CD14-positive monocyte (primary cell): ENCODE measurements at regions not wholly inside any gene's neighbourhood (a gene's known extent, or its start where the extent isn't known, plus 50 kb on each side); places are given as distances from the start of the nearest gene placed in this dataset.

Source experiments
- DNase-seq, 3 donors: peaks; one replicate each; pipeline ENCODE4 v3.0.0-alpha.2; 2011 to 2022
- H2AFZ ChIP-seq: 2 replicates; pipeline ENCODE4 v1.6.0; 2012; ENCODE audit warnings: mild to moderate bottlenecking, low read depth, low read length, inconsistent platforms; ENCODE audit not compliant: insufficient read depth, poor library complexity, severe bottlenecking
- H3K27ac ChIP-seq, 2 donors: 1 replicate in 1 of 2; 2 replicates in 1 of 2; pipeline ENCODE4 v1.5.1; 2012 to 2013; ENCODE audit warnings: low read length in 2 of 2, control low read depth in 1 of 2, inconsistent platforms in 1 of 2, low read depth in 1 of 2, mild to moderate bottlenecking in 1 of 2
- H3K27me3 ChIP-seq, 2 donors: one replicate each; pipeline versions ENCODE4 v1.6.0 to v1.6.1; 2011 to 2013; ENCODE audit warnings: low read length in 2 of 2; ENCODE audit not compliant: control insufficient read depth in 2 of 2, insufficient read depth in 2 of 2
- H3K36me3 ChIP-seq, 2 donors: replicated peaks in 1 of 2; 1 replicate in 1 of 2; 2 replicates in 1 of 2; pipeline versions ENCODE4 v1.5.1 to v1.6.1; 2012 to 2013; ENCODE audit warnings: low read length in 2 of 2, control low read depth in 1 of 2, inconsistent platforms in 1 of 2, mild to moderate bottlenecking in 1 of 2; ENCODE audit not compliant: insufficient read depth in 2 of 2, control insufficient read depth in 1 of 2
- H3K4me1 ChIP-seq, 2 donors: 1 replicate in 1 of 2; 2 replicates in 1 of 2; pipeline versions ENCODE4 v1.5.1 to v1.6.1; 2012 to 2013; ENCODE audit warnings: low read length in 2 of 2, control low read depth in 1 of 2, inconsistent platforms in 1 of 2, mild to moderate bottlenecking in 1 of 2, moderate library complexity in 1 of 2; ENCODE audit not compliant: insufficient read depth in 2 of 2, control insufficient read depth in 1 of 2
- H3K4me2 ChIP-seq: replicated peaks from 2 replicates; pipeline ENCODE3; 2012; ENCODE audit warnings: low read length, moderate library complexity, mild to moderate bottlenecking; ENCODE audit not compliant: poor library complexity, severe bottlenecking; ENCODE audit errors: extremely low read depth
- H3K4me3 ChIP-seq, 3 experiments: fragments of 200-600 bp in 1 of 3; sonication (generic) in 1 of 3; replicated peaks in 1 of 3; 1 replicate in 2 of 3; 2 replicates in 1 of 3; pipeline ENCODE4 v1.5.1; 2011 to 2013; ENCODE audit warnings: low read length in 3 of 3, mild to moderate bottlenecking in 3 of 3, control low read depth in 2 of 3, low read depth in 2 of 3, inconsistent platforms in 1 of 3, moderate library complexity in 1 of 3
- H3K79me2 ChIP-seq: 2 replicates; pipeline ENCODE4 v1.6.0; 2012; ENCODE audit warnings: mild to moderate bottlenecking, control low read depth, inconsistent platforms, low read length, moderate library complexity; ENCODE audit not compliant: insufficient read depth
- H3K9ac ChIP-seq: 2 replicates; pipeline ENCODE4 v1.6.0; 2017; ENCODE audit warnings: low read length, mild to moderate bottlenecking; ENCODE audit not compliant: insufficient read depth, poor library complexity, severe bottlenecking
- H3K9me3 ChIP-seq, 2 donors: replicated peaks in 1 of 2; 1 replicate in 1 of 2; 2 replicates in 1 of 2; pipeline versions ENCODE4 v1.5.1 to v1.6.1; 2012 to 2013; ENCODE audit warnings: low read length in 2 of 2, control low read depth in 1 of 2; ENCODE audit not compliant: control insufficient read depth in 1 of 2, insufficient read depth in 1 of 2
- H4K20me1 ChIP-seq: 2 replicates; pipeline ENCODE4 v1.6.0; 2012; ENCODE audit warnings: mild to moderate bottlenecking, low read length, control low read depth, moderate library complexity; ENCODE audit not compliant: insufficient read depth
- H3K27ac Mint-ChIP-seq, 7 donors: one replicate each; pipeline ENCODE4 v1.8.0; 2020; ENCODE audit warnings: mild to moderate bottlenecking in 7 of 7, mixed read lengths in 7 of 7, moderate library complexity in 6 of 7, inconsistent platforms in 2 of 7
- H3K27me3 Mint-ChIP-seq, 3 donors: one replicate each; pipeline ENCODE4 v1.8.0; 2021 to 2022; ENCODE audit warnings: low read depth in 3 of 3, mild to moderate bottlenecking in 3 of 3, mixed read lengths in 3 of 3, moderate library complexity in 3 of 3, inconsistent platforms in 1 of 3
- H3K36me3 Mint-ChIP-seq, 2 donors: one replicate each; pipeline ENCODE4 v1.8.0; 2020; ENCODE audit warnings: mixed read lengths in 2 of 2, inconsistent platforms in 1 of 2, mild to moderate bottlenecking in 1 of 2
- H3K4me1 Mint-ChIP-seq: one replicate; pipeline ENCODE4 v1.8.0; 2020; ENCODE audit warnings: mild to moderate bottlenecking, mixed read lengths
- H3K4me3 Mint-ChIP-seq, 2 donors: one replicate each; pipeline ENCODE4 v1.8.0; 2020; ENCODE audit warnings: mild to moderate bottlenecking in 2 of 2, mixed read lengths in 2 of 2, moderate library complexity in 1 of 2
- H3K9me3 Mint-ChIP-seq, 7 donors: one replicate each; pipeline ENCODE4 v1.8.0; 2020 to 2022; ENCODE audit warnings: mixed read lengths in 7 of 7, mild to moderate bottlenecking in 6 of 7, moderate library complexity in 6 of 7, inconsistent platforms in 2 of 7
- WGBS: methylation state at CpG from one replicate; pipeline ENCODE4 v1.1.5; 2013; ENCODE audit warnings: missing lambda C conversion rate; ENCODE audit not compliant: insufficient coverage; 5-methylcytosine and 5-hydroxymethylcytosine counted together
- intact Hi-C, 2 donors: fragments of 100-400 bp; cut with micrococcal nuclease; formaldehyde crosslinking; loops; one replicate each; pipeline versions ENCODE4 v1.15.0 to v1.15.1; 2023
- TF ChIP-seq, protein P1 (sequence below): fragments of 200-600 bp; IDR thresholded peaks from one replicate; pipeline ENCODE4 v1.8.0; 2022; ENCODE audit warnings: antibody characterized with exemption, mild to moderate bottlenecking

DNA sequence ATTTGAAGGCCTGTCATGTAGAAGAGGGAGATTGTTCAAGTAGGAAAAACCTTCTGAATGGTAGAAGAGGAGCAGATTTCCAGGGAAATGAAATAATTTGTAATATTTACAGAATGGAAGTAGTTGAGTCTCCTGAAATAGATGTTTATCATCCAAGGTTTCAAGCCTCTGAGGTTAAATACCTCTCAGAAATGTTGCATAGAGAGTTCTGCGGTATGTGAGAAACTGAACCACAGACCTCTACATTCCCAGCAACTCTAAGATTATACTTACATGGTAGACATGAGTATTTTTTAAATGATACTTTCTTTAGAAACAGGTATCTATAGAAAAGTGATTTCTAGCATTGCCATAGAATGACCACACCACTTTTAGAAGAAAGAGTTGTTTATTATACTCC lies 379.8 kb upstream of the FANCL start:
- no peaks in the 10 kb centered on the region for H3K79me2 ChIP-seq
- no peak overlapping the region for H3K27ac ChIP-seq
- DNase-seq = no peak
- no CpG with 5 or more reads among the region's 1 CpG for WGBS
- H3K27me3 Mint-ChIP-seq = peaks cover 0 to 3% (median 0%) of the 10 kb centered on the region in 3 donors
- no peaks in the 10 kb centered on the region for H3K36me3 ChIP-seq
- peaks cover 5% of the 10 kb centered on the region for H3K4me1 Mint-ChIP-seq
- no peak overlapping the region for H3K4me3 ChIP-seq
- peaks cover 0 to 2% (median 0%) of the 10 kb centered on the region in 7 donors for H3K9me3 Mint-ChIP-seq
- H2AFZ ChIP-seq = no peak overlapping the region
- intact Hi-C loops = no loop called here
- no peak overlapping the region for H3K9ac ChIP-seq
- TF ChIP-seq, protein P1, sequence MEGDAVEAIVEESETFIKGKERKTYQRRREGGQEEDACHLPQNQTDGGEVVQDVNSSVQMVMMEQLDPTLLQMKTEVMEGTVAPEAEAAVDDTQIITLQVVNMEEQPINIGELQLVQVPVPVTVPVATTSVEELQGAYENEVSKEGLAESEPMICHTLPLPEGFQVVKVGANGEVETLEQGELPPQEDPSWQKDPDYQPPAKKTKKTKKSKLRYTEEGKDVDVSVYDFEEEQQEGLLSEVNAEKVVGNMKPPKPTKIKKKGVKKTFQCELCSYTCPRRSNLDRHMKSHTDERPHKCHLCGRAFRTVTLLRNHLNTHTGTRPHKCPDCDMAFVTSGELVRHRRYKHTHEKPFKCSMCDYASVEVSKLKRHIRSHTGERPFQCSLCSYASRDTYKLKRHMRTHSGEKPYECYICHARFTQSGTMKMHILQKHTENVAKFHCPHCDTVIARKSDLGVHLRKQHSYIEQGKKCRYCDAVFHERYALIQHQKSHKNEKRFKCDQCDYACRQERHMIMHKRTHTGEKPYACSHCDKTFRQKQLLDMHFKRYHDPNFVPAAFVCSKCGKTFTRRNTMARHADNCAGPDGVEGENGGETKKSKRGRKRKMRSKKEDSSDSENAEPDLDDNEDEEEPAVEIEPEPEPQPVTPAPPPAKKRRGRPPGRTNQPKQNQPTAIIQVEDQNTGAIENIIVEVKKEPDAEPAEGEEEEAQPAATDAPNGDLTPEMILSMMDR = no peak
- no peaks in the 10 kb centered on the region for H4K20me1 ChIP-seq
- no peaks in the 10 kb centered on the region for H3K9me3 ChIP-seq
- H3K27me3 ChIP-seq = no peaks in the 10 kb centered on the region
- H3K4me1 ChIP-seq = no peaks in the 10 kb centered on the region
- no peak overlapping the region for H3K27ac Mint-ChIP-seq
- H3K36me3 Mint-ChIP-seq = no peaks in the 10 kb centered on the region
- no peak overlapping the region for H3K4me2 ChIP-seq
- no peak overlapping the region for H3K4me3 Mint-ChIP-seq

DNA sequence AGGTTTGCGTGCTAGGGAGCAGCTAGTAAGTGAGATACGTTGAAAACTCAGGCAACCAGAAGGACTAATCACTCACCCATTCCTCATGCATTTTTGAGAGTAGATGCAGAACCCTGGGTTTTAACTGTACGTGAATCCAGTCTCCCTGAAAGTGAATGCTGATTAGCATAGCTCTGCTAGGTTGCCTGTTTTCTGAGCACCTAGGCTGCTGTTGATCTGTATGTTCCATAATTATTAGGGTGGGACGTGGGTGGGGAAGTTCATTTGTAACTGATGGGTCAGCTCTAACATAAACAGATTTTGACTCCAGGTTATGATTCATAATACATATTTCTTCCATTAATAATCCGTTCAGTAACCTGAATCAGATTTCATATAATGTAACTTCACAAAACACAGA lies 379.0 kb upstream of the FANCL start:
- no peaks in the 10 kb centered on the region for H4K20me1 ChIP-seq
- Mint-ChIP-seq H3K27ac (no peak overlapping the region), H3K9me3 (peaks cover 0 to 2% (median 0%) of the 10 kb centered on the region in 7 donors), H3K4me3 (no peak overlapping the region), H3K4me1 (peaks cover 6% of the 10 kb centered on the region), H3K27me3 (peaks cover 0 to 4% (median 0%) of the 10 kb centered on the region in 3 donors), H3K36me3 (no peaks in the 10 kb centered on the region)
- DNase-seq = no peak
- H2AFZ ChIP-seq = peak overlapping the region; percentile 44
- 40% methylated on average over 1 of the region's 5 CpGs for WGBS
- no peak overlapping the region for H3K4me3 ChIP-seq
- TF ChIP-seq, protein P1 = no peak
- H3K4me2 ChIP-seq = no peak overlapping the region
- intact Hi-C loops = no loop called here
- no peaks in the 10 kb centered on the region for H3K79me2 ChIP-seq
- H3K36me3 ChIP-seq = no peaks in the 10 kb centered on the region
- H3K9ac ChIP-seq = no peak overlapping the region
- no peaks in the 10 kb centered on the region for H3K4me1 ChIP-seq
- no peaks in the 10 kb centered on the region for H3K27me3 ChIP-seq
- H3K27ac ChIP-seq = no peak overlapping the region
- no peaks in the 10 kb centered on the region for H3K9me3 ChIP-seq
